Suprapubic skin (tissue), 4 donors: ENCODE measurements at regions not wholly inside any gene's neighbourhood (a gene's known extent, or its start where the extent isn't known, plus 50 kb on each side); places are given as distances from the start of the nearest gene placed in this dataset.

Experiments used
- EP300 ChIP-seq: sonication (generic); formaldehyde crosslinking; IDR thresholded peaks from one replicate; pipeline ENCODE4 v1.6.1; 2017; ENCODE audit warnings: antibody characterized with exemption
- POLR2AphosphoS5 ChIP-seq, 3 donors: sonication (generic); formaldehyde crosslinking; IDR thresholded peaks; one replicate each; pipeline ENCODE4 v1.6.1; 2017; ENCODE audit warnings: antibody characterized with exemption in 3 of 3
- TF ChIP-seq, protein P1 (sequence below), 2 donors: fragments of 200-600 bp in 1 of 2; fragments of 450-650 bp in 1 of 2; sonication (generic) in 1 of 2; IDR thresholded peaks; one replicate each; pipeline ENCODE4 v1.5.1; 2016 to 2019; ENCODE audit warnings: antibody characterized with exemption in 2 of 2, mild to moderate bottlenecking in 1 of 2, moderate library complexity in 1 of 2

DNA sequence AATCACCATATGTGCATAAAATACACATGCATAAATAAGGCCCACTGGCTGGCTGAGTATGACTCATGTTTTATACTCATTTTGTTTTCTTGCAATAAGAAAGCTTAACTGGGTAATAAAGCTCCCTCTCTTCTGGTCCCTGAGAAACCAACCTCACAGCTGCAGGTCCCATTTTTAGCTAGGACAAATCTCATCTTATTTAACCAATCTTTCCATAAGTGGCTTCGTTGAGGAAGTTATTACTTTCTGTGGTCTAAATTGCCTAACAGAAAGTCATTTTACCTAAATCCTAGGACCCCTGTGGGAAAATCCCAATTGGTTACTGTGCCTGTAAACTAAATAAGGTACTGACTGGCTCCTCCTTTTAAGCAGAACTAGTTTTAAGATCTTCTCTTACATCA lies 232.8 kb upstream of the FBXO33 start:
- no peak for TF ChIP-seq POLR2AphosphoS5 (IDR thresholded peaks at IDR 0.05)
- TF ChIP-seq, protein P1, sequence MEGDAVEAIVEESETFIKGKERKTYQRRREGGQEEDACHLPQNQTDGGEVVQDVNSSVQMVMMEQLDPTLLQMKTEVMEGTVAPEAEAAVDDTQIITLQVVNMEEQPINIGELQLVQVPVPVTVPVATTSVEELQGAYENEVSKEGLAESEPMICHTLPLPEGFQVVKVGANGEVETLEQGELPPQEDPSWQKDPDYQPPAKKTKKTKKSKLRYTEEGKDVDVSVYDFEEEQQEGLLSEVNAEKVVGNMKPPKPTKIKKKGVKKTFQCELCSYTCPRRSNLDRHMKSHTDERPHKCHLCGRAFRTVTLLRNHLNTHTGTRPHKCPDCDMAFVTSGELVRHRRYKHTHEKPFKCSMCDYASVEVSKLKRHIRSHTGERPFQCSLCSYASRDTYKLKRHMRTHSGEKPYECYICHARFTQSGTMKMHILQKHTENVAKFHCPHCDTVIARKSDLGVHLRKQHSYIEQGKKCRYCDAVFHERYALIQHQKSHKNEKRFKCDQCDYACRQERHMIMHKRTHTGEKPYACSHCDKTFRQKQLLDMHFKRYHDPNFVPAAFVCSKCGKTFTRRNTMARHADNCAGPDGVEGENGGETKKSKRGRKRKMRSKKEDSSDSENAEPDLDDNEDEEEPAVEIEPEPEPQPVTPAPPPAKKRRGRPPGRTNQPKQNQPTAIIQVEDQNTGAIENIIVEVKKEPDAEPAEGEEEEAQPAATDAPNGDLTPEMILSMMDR (IDR thresholded peaks at IDR 0.05), result no peak
- TF ChIP-seq EP300, result no peak
